IPS-NIHi7 (cell line): ENCODE measurements at regions not wholly inside any gene's neighbourhood (a gene's known extent, or its start where the extent isn't known, plus 50 kb on each side); places are given as distances from the start of the nearest gene placed in this dataset.
"Not testable (repeated sequence)": the region's sequence is repeated elsewhere in the genome, so short reads cannot be mapped to it uniquely, and the experiment has no call there.

Source experiments
- DNase-seq: peaks from one replicate; pipeline ENCODE4 v3.0.0; 2012; ENCODE audit warnings: mixed read lengths; ENCODE audit errors: extremely low spot score

- not testable (repeated sequence) for DNase-seq
These were observed 64.5 kb upstream of the HTR1E start for GRCh38 chr6:86872810-86873209.

GRCh38 chr6:86871681-86872080 lies 65.6 kb upstream of the HTR1E start:
- DNase-seq, result no peak

- DNase-seq, result no peak
These were observed 67.8 kb upstream of the HTR1E start for GRCh38 chr6:86869500-86869899.

GRCh38 chr6:86859513-86859912 lies 77.8 kb upstream of the HTR1E start:
- DNase-seq, result no peak

GRCh38 chr6:86858970-86859369 lies 78.4 kb upstream of the HTR1E start:
- no peak for DNase-seq

- DNase-seq, result no peak
These were observed 79.5 kb upstream of the HTR1E start for GRCh38 chr6:86857783-86858182.

- DNase-seq, result no peak
These were observed 80.3 kb upstream of the HTR1E start for GRCh38 chr6:86856937-86857563.

GRCh38 chr6:86856379-86856778 lies 80.9 kb upstream of the HTR1E start:
- DNase-seq, result no peak

GRCh38 chr6:86848986-86849385 lies 88.3 kb upstream of the HTR1E start:
- DNase-seq, result no peak

- no peak for DNase-seq
These were observed 104.6 kb upstream of the HTR1E start for GRCh38 chr6:86832686-86833085.

GRCh38 chr6:86825436-86825835 lies 111.9 kb upstream of the HTR1E start:
- DNase-seq, result no peak

GRCh38 chr6:86822747-86823146 lies 114.6 kb upstream of the HTR1E start:
- no peak for DNase-seq

GRCh38 chr6:86820750-86821149 lies 116.6 kb upstream of the HTR1E start:
- no peak for DNase-seq

- no peak for DNase-seq
These were observed 143.7 kb upstream of the HTR1E start for GRCh38 chr6:86793649-86794048.

- no peak for DNase-seq
These were observed 145.9 kb upstream of the HTR1E start for GRCh38 chr6:86791476-86791875.

GRCh38 chr6:86789779-86790411 lies 147.4 kb upstream of the HTR1E start:
- DNase-seq, result no peak

- DNase-seq, result peak; percentile 13
These were observed 155.0 kb upstream of the HTR1E start for GRCh38 chr6:86782328-86782727.

GRCh38 chr6:86780923-86781322 lies 156.4 kb upstream of the HTR1E start:
- DNase-seq, result no peak

- no peak for DNase-seq
These were observed 161.4 kb upstream of the HTR1E start for GRCh38 chr6:86775893-86776292.

GRCh38 chr6:86765211-86765610 lies 172.1 kb upstream of the HTR1E start:
- DNase-seq, result no peak

GRCh38 chr6:86759953-86760352 lies 177.4 kb upstream of the HTR1E start:
- DNase-seq, result not testable (repeated sequence)

- DNase-seq, result peak; percentile 14
These were observed 180.6 kb upstream of the HTR1E start for GRCh38 chr6:86756640-86757229.

GRCh38 chr6:86744048-86744447 lies 193.3 kb upstream of the HTR1E start:
- DNase-seq, result no peak
